ENCODE measurements at regions not wholly inside any gene's neighbourhood (a gene's known extent, or its start where the extent isn't known, plus 50 kb on each side); places are given as distances from the start of the nearest gene placed in this dataset.
"Not testable (repeated sequence)": the region's sequence is repeated elsewhere in the genome, so short reads cannot be mapped to it uniquely, and the experiment has no call there.

- Mint-ChIP-seq H3K36me3 (ENCODE audit: low read depth) (peaks cover 2% of the 10 kb centered on the region), H3K4me1 (peaks cover 18% of the 10 kb centered on the region), H3K9me3 (no peaks in the 10 kb centered on the region), H3K27ac (no peak overlapping the region), H3K27me3 (peaks cover 6% of the 10 kb centered on the region), H3K4me3 (no peak overlapping the region)
- ChIA-PET CTCF (interaction anchor here (1.1 kb wide), 1 partner anchor 15 kb away, joined by 4 read pairs; no protein-coding TSS in a partner anchor), POLR2A (no interaction called here)
- no peak for DNase-seq
Measured at GRCh38 chr21:14753069-14753465, 207.0 kb upstream of the SAMSN1 start.

DNA sequence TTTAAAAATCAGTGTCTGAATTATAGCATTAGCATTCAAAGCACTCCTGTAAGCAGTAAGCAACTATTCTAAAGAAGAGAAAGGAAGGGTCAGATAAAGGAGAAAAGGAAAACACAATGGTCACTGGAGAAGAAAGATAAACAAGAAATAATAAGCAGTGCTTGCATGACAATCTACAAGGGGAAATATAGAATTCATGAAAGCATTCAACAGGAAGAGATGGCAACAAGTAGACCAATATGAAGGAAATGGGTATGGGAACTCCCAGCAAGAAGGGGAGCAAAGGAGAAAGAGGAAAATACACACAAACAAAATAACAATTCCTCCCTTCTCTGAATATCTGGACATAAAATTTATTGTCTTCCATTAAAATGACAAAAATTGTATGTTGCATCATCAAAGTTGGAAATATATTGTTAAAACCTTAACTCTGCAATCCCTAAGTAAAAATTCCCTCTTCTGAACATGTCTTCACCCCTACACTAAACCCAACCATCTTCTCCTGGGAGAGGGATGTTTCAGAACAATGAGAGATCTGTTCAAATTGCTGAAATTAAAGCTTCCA, 206.3 kb upstream of the SAMSN1 start:
- no peaks in the 10 kb centered on the region for H3K9me3 Mint-ChIP-seq
- ChIA-PET POLR2A (no interaction called here), CTCF (no interaction called here)
- no peak overlapping the region for H3K27ac Mint-ChIP-seq
- no peak overlapping the region for H3K4me3 Mint-ChIP-seq
- no peak for DNase-seq
- peaks cover 6% of the 10 kb centered on the region for H3K27me3 Mint-ChIP-seq
- H3K36me3 Mint-ChIP-seq (ENCODE audit: low read depth) = peaks cover 2% of the 10 kb centered on the region
- H3K4me1 Mint-ChIP-seq = peaks cover 18% of the 10 kb centered on the region

- Mint-ChIP-seq H3K36me3 (ENCODE audit: low read depth) (peaks cover 2% of the 10 kb centered on the region), H3K4me1 (peaks cover 18% of the 10 kb centered on the region), H3K27ac (no peak overlapping the region), H3K4me3 (no peak overlapping the region), H3K9me3 (no peaks in the 10 kb centered on the region), H3K27me3 (peaks cover 6% of the 10 kb centered on the region)
- ChIA-PET CTCF (interaction anchor here (1.0 kb wide), 1 partner anchor 15 kb away, joined by 3 read pairs; no protein-coding TSS in a partner anchor), POLR2A (no interaction called here)
- no peak for DNase-seq
Measured at GRCh38 chr21:14751602-14752344, 205.7 kb upstream of the SAMSN1 start.

DNA sequence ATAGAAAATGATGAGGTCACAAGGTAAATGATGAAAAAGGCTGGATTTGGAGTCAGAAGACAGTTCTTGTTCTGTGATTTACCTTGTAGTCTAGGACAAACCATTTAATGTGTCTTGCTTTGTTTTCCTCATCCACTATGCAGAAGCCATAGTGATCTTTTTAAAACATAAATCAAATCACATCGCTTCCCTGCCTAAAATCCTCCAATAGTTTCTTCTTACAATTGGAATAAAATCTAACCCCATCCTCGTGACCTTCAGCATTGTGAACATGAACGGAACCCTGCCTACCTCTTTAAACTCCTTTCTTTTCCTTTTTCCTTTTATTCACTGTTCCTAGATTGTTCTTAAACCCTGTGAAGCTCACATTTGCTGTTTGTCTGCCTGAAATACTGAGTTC, 204.9 kb upstream of the SAMSN1 start:
- POLR2A ChIA-PET = no interaction called here
- H3K4me1 Mint-ChIP-seq = peaks cover 18% of the 10 kb centered on the region
- CTCF ChIA-PET = interaction anchor here (1.0 kb wide), 1 partner anchor 14 kb away, joined by 3 read pairs; no protein-coding TSS in a partner anchor
- peaks cover 6% of the 10 kb centered on the region for H3K27me3 Mint-ChIP-seq
- no peak overlapping the region for H3K27ac Mint-ChIP-seq
- H3K4me3 Mint-ChIP-seq = no peak overlapping the region
- no peak for DNase-seq
- H3K9me3 Mint-ChIP-seq = no peaks in the 10 kb centered on the region
- H3K36me3 Mint-ChIP-seq (ENCODE audit: low read depth) = peaks cover 4% of the 10 kb centered on the region

- ChIA-PET POLR2A (no interaction called here), CTCF (no interaction called here)
- Mint-ChIP-seq H3K4me1 (peaks cover 18% of the 10 kb centered on the region), H3K9me3 (no peaks in the 10 kb centered on the region), H3K4me3 (no peak overlapping the region), H3K36me3 (ENCODE audit: low read depth) (peaks cover 5% of the 10 kb centered on the region), H3K27me3 (peaks cover 6% of the 10 kb centered on the region), H3K27ac (no peak overlapping the region)
- no peak for DNase-seq
Measured at GRCh38 chr21:14750041-14750440, 203.9 kb upstream of the SAMSN1 start.

- ChIA-PET CTCF (interaction anchor here (0.7 to 1.5 kb wide), 2 partner anchors 10 to 13 kb away, joined by 3 read pairs; no protein-coding TSS in a partner anchor), POLR2A (no interaction called here)
Measured at GRCh38 chr21:14748662-14749061, 202.5 kb upstream of the SAMSN1 start.

GRCh38 chr21:14744368-14744767, 198.3 kb upstream of the SAMSN1 start:
- POLR2A ChIA-PET = no interaction called here
- H3K4me1 Mint-ChIP-seq = peaks cover 3% of the 10 kb centered on the region
- no peak for DNase-seq
- H3K27ac Mint-ChIP-seq = no peak overlapping the region
- no peak overlapping the region for H3K4me3 Mint-ChIP-seq
- H3K27me3 Mint-ChIP-seq = peaks cover 4% of the 10 kb centered on the region
- H3K9me3 Mint-ChIP-seq = peaks cover 2% of the 10 kb centered on the region
- peaks cover 6% of the 10 kb centered on the region for H3K36me3 Mint-ChIP-seq (ENCODE audit: low read depth)
- CTCF ChIA-PET = no interaction called here

More at GRCh38 chr21:14748662-14749061, 202.5 kb upstream of the SAMSN1 start:
- Mint-ChIP-seq H3K27me3 (peaks cover 6% of the 10 kb centered on the region), H3K4me1 (peaks cover 13% of the 10 kb centered on the region), H3K27ac (no peak overlapping the region), H3K4me3 (no peak overlapping the region), H3K9me3 (no peaks in the 10 kb centered on the region), H3K36me3 (ENCODE audit: low read depth) (peaks cover 5% of the 10 kb centered on the region)
- DNase-seq = no peak

- POLR2A ChIA-PET = no interaction called here
- CTCF ChIA-PET = no interaction called here
- Mint-ChIP-seq H3K36me3 (ENCODE audit: low read depth) (peaks cover 8% of the 10 kb centered on the region), H3K27me3 (no peaks in the 10 kb centered on the region), H3K9me3 (peaks cover 2% of the 10 kb centered on the region), H3K4me3 (no peak overlapping the region), H3K27ac (no peak overlapping the region), H3K4me1 (peaks cover 16% of the 10 kb centered on the region)
- DNase-seq = no peak
Measured at GRCh38 chr21:14742119-14742518, 196.0 kb upstream of the SAMSN1 start.

DNA sequence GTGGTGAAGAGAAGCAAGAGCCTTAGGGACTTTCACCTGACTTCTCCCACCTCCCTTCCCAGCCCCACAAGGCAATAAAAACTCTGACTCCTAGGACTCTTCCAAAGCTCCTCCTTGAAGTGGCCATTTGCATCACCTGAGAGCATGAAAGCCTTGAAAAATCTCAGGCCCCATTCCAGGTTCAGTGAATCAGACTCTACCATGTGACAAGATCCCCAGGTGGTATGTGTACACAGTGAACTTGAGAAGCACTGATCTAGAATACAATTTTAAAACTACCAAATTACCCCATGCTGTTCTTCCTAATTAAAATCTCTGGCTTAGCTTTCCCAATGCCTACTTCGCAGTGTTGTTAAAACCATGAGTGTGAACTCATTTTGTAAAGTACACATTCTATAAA, 195.1 kb upstream of the SAMSN1 start:
- DNase-seq = no peak
- H3K9me3 Mint-ChIP-seq = peaks cover 2% of the 10 kb centered on the region
- no peaks in the 10 kb centered on the region for H3K27me3 Mint-ChIP-seq
- no peak overlapping the region for H3K27ac Mint-ChIP-seq
- CTCF ChIA-PET = no interaction called here
- peaks cover 8% of the 10 kb centered on the region for H3K36me3 Mint-ChIP-seq (ENCODE audit: low read depth)
- H3K4me3 Mint-ChIP-seq = no peak overlapping the region
- POLR2A ChIA-PET = no interaction called here
- peaks cover 24% of the 10 kb centered on the region for H3K4me1 Mint-ChIP-seq

DNA sequence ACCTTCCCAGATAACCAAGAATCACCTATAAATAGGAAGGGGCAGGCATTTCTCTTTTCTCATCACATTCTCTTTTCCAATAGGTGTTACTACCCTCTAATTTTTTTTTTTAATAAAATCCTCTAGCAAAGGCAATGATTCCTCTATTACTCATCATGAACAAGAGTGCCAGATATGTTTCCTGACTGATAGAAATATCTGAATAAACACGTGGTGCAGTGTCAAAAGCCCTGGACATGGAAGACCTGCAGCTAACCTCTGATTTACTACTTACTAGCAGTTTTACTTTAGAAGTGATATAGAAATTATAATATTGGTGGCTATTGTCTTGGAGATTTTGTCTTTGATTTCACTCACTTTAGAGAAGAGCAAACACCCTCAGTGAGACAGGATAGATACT, 194.6 kb upstream of the SAMSN1 start:
- ChIA-PET CTCF (no interaction called here), POLR2A (no interaction called here)
- Mint-ChIP-seq H3K27ac (no peak overlapping the region), H3K27me3 (no peaks in the 10 kb centered on the region), H3K36me3 (ENCODE audit: low read depth) (peaks cover 7% of the 10 kb centered on the region), H3K4me1 (peaks cover 28% of the 10 kb centered on the region), H3K9me3 (peaks cover 2% of the 10 kb centered on the region), H3K4me3 (no peak overlapping the region)
- DNase-seq = no peak

DNA sequence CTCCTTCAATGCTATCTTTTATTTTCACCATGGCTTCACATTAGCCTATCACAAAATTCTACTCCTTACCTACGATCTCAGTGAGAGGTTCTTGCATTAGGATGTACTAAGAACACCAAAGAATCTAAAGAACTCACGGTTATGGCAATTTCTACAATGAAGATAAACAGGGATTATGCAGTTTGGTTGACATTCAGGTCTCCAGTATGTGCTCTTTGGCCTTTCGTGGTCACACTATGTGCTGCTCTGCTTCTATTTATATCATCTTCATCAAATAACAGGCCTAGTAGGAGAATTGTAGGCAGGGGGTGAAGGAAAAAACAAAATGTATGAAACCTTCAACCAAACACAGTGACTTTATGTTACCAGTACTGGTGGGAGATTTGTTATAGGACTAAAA, 194.0 kb upstream of the SAMSN1 start:
- Mint-ChIP-seq H3K27me3 (no peaks in the 10 kb centered on the region), H3K4me1 (peaks cover 33% of the 10 kb centered on the region), H3K9me3 (peaks cover 2% of the 10 kb centered on the region), H3K27ac (no peak overlapping the region), H3K4me3 (no peak overlapping the region), H3K36me3 (ENCODE audit: low read depth) (peaks cover 7% of the 10 kb centered on the region)
- ChIA-PET POLR2A (no interaction called here), CTCF (no interaction called here)
- DNase-seq = no peak

GRCh38 chr21:14739590-14739989, 193.5 kb upstream of the SAMSN1 start:
- no peak overlapping the region for H3K27ac Mint-ChIP-seq
- peaks cover 10% of the 10 kb centered on the region for H3K36me3 Mint-ChIP-seq (ENCODE audit: low read depth)
- DNase-seq = no peak
- POLR2A ChIA-PET = no interaction called here
- no peak overlapping the region for H3K4me3 Mint-ChIP-seq
- no peaks in the 10 kb centered on the region for H3K27me3 Mint-ChIP-seq
- peaks cover 2% of the 10 kb centered on the region for H3K9me3 Mint-ChIP-seq
- CTCF ChIA-PET = no interaction called here
- peaks cover 33% of the 10 kb centered on the region for H3K4me1 Mint-ChIP-seq

- H3K4me3 Mint-ChIP-seq, H3K9me3 Mint-ChIP-seq, H3K27ac Mint-ChIP-seq, DNase-seq, H3K27me3 Mint-ChIP-seq: not testable (repeated sequence)
- CTCF ChIA-PET = interaction anchor here (0.8 to 3.8 kb wide), 20 partner anchors 10 to 355 kb away, joined by 3 to 23 read pairs (median 5); partner anchors contain the start of gene HSPA13
- Mint-ChIP-seq H3K4me1 (peaks cover 35% of the 10 kb centered on the region), H3K36me3 (ENCODE audit: low read depth) (peaks cover 18% of the 10 kb centered on the region)
- POLR2A ChIA-PET = interaction anchor here (0.8 to 2.4 kb wide), 5 partner anchors 24 to 286 kb away, joined by 3 to 9 read pairs (median 5); no protein-coding TSS in a partner anchor
Measured at GRCh38 chr21:14738576-14738975, 192.5 kb upstream of the SAMSN1 start.

All from activated CD4-positive, alpha-beta memory T cell treated with anti-CD3 and anti-CD28 coated beads, Interleukin-2, amount 10 ng/mL, durations not matched to agents 7 days and 5 days (primary cell).